Natural killer cell (primary cell): ENCODE measurements at regions not wholly inside any gene's neighbourhood (a gene's known extent, or its start where the extent isn't known, plus 50 kb on each side); places are given as distances from the start of the nearest gene placed in this dataset.

ENCODE experiments used
- ATAC-seq, 3 donors: fragments of 150-1000 bp in 2 of 3; fragments of 200-7000 bp in 1 of 3; cut with Tn5 transposase; 1 replicate in 1 of 3; 2 replicates in 2 of 3; pipeline ENCODE4 v1.10.0; 2021; ENCODE audit warnings: mild to moderate bottlenecking in 2 of 3, moderate library complexity in 2 of 3
- DNase-seq, 2 donors: peaks; one replicate each; pipeline versions ENCODE4 v3.0.0 to v3.0.0-alpha.2; 2013 to 2021; ENCODE audit warnings: mixed read lengths in 1 of 2
- H3K27ac ChIP-seq: one replicate; pipeline ENCODE4 v1.5.1; 2013; ENCODE audit warnings: mild to moderate bottlenecking, low read length
- H3K27me3 ChIP-seq: one replicate; pipeline ENCODE4 v1.6.1; 2013; ENCODE audit warnings: low read length; ENCODE audit not compliant: control insufficient read depth, insufficient read depth
- H3K36me3 ChIP-seq: one replicate; pipeline ENCODE4 v1.6.1; 2013; ENCODE audit warnings: low read length; ENCODE audit not compliant: control insufficient read depth, insufficient read depth
- H3K4me1 ChIP-seq: one replicate; pipeline ENCODE4 v1.6.1; 2013; ENCODE audit warnings: low read length; ENCODE audit not compliant: control insufficient read depth, insufficient read depth
- H3K4me3 ChIP-seq: one replicate; pipeline ENCODE4 v1.5.1; 2013; ENCODE audit warnings: low read length
- H3K9me3 ChIP-seq: one replicate; pipeline ENCODE4 v1.6.1; 2013; ENCODE audit warnings: low read length; ENCODE audit not compliant: control insufficient read depth, insufficient read depth
- H3K27ac Mint-ChIP-seq, 2 donors: one replicate each; pipeline ENCODE4 v1.8.0; 2022; ENCODE audit warnings: mild to moderate bottlenecking in 2 of 2, mixed read lengths in 2 of 2, moderate library complexity in 1 of 2
- H3K27me3 Mint-ChIP-seq, 2 donors: one replicate each; pipeline ENCODE4 v1.8.0; 2022; ENCODE audit warnings: low read depth in 2 of 2, mixed read lengths in 2 of 2
- H3K36me3 Mint-ChIP-seq: one replicate; pipeline ENCODE4 v1.8.0; 2022; ENCODE audit warnings: mixed read lengths
- H3K4me1 Mint-ChIP-seq, 2 donors: one replicate each; pipeline ENCODE4 v1.8.0; 2022; ENCODE audit warnings: mixed read lengths in 2 of 2
- H3K4me3 Mint-ChIP-seq: one replicate; pipeline ENCODE4 v1.8.0; 2022; ENCODE audit warnings: mild to moderate bottlenecking, moderate library complexity, mixed read lengths
- H3K9me3 Mint-ChIP-seq, 2 donors: one replicate each; pipeline ENCODE4 v1.8.0; 2022; ENCODE audit warnings: mixed read lengths in 2 of 2
- WGBS: methylation state at CpG from one replicate; pipeline ENCODE4 v1.1.7; 2013; ENCODE audit warnings: missing lambda C conversion rate; ENCODE audit not compliant: insufficient coverage; 5-methylcytosine and 5-hydroxymethylcytosine counted together
- intact Hi-C: fragments of 100-400 bp; cut with micrococcal nuclease; formaldehyde crosslinking; loops from one replicate; pipeline ENCODE4 v1.14.2; 2022
- TF ChIP-seq, protein P1 (sequence below): fragments of 200-600 bp; IDR thresholded peaks from one replicate; pipeline ENCODE4 v1.8.0; 2022; ENCODE audit warnings: antibody characterized with exemption

DNA sequence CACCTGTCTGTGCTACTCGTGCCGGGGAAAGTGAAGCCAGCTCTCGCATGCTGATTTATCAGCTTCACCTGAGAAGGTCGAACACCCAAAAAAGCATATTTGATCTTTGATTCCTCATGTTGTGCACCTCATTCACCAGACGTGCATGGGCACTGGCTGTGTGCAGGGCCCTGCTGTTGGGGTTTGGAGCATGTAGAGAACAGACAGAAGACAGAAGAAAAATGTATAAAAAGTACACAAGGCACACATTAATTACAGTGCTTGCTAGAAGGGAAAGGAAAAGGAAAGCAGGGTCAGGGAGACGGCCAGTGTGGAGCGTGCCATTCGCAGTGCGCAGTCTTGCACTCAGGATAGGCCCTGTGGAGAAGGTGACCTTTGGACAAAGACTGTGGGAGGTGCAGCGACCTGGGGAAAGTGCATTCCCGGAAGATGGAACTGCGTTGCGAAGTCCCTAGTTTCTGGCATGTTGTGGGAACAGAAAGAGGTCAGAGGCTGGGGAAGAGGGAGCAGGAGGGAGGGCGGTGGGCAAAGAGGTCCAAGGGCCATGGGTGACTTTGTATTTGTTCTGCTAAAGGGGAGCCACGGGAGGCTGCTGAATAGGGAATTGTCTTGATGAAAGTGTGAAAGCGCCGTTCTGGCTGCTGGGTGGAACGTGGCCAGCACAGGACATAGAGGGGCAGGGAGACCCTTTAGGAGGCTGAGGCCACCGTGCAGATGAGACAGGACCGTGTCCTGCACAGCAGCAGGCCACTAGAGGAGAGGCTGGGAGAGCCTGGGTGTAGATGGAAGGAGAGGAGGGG lies 232.8 kb downstream of the GLRX3 start:
- H3K9me3 ChIP-seq, result no peaks in the 10 kb centered on the region
- no peaks in the 10 kb centered on the region for H3K4me1 Mint-ChIP-seq
- no peak for ATAC-seq
- 82% methylated on average over 20 of the region's 20 CpGs for WGBS
- H3K4me3 ChIP-seq, result no peak overlapping the region
- H3K4me3 Mint-ChIP-seq, result no peak overlapping the region
- H3K9me3 Mint-ChIP-seq, result no peaks in the 10 kb centered on the region
- TF ChIP-seq, protein P1, sequence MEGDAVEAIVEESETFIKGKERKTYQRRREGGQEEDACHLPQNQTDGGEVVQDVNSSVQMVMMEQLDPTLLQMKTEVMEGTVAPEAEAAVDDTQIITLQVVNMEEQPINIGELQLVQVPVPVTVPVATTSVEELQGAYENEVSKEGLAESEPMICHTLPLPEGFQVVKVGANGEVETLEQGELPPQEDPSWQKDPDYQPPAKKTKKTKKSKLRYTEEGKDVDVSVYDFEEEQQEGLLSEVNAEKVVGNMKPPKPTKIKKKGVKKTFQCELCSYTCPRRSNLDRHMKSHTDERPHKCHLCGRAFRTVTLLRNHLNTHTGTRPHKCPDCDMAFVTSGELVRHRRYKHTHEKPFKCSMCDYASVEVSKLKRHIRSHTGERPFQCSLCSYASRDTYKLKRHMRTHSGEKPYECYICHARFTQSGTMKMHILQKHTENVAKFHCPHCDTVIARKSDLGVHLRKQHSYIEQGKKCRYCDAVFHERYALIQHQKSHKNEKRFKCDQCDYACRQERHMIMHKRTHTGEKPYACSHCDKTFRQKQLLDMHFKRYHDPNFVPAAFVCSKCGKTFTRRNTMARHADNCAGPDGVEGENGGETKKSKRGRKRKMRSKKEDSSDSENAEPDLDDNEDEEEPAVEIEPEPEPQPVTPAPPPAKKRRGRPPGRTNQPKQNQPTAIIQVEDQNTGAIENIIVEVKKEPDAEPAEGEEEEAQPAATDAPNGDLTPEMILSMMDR, result no peak
- no peaks in the 10 kb centered on the region for H3K27me3 ChIP-seq
- H3K27ac ChIP-seq, result no peak overlapping the region
- no peaks in the 10 kb centered on the region for H3K36me3 Mint-ChIP-seq
- H3K27ac Mint-ChIP-seq, result no peak overlapping the region
- no peaks in the 10 kb centered on the region for H3K27me3 Mint-ChIP-seq
- no peak for DNase-seq
- intact Hi-C loops, result no loop called here
- H3K4me1 ChIP-seq, result no peaks in the 10 kb centered on the region
- H3K36me3 ChIP-seq, result no peaks in the 10 kb centered on the region

DNA sequence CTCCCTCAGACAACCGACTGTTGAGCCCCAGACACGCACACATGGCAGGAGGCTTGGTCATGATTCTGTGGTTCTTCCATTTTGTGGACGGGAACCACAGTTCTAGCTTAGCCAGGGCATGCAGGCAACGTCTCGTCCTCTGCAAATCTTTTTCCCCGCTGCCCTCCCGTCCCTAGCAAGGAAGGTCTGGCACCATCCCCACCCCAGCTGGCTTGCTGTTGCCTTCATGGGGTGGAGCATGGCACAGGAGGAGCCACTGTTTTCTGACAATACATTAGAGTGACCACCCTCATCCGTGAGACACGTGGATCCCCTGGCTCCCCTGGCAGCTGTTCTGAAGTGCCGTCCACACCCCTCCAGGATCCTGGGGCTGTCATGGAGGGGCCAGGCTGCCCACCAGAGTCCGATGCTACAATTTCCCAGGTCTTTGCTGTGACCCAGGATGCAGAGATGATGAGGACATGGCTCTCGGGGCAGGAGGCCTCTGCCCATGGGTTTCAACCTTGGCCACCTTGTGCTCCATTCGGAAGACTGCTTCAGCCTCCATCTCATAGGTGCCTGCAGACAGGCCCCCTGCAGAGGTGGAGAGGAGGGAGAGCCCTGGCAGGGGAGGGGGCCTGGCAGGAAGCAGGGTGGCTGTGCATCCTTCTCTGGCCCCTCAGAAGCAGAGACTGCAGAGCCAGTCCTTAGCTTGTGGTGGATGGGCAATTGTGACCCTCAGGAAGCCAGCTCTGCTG lies 233.6 kb downstream of the GLRX3 start:
- no peak overlapping the region for H3K4me3 ChIP-seq
- 72% methylated on average over 13 of the region's 13 CpGs for WGBS
- ATAC-seq (no peak), DNase-seq (no peak)
- no peaks in the 10 kb centered on the region for H3K36me3 ChIP-seq
- no peak overlapping the region for H3K27ac Mint-ChIP-seq
- intact Hi-C loops, result no loop called here
- H3K9me3 Mint-ChIP-seq, result no peaks in the 10 kb centered on the region
- H3K4me3 Mint-ChIP-seq, result no peak overlapping the region
- no peaks in the 10 kb centered on the region for H3K9me3 ChIP-seq
- H3K27me3 ChIP-seq, result no peaks in the 10 kb centered on the region
- H3K27ac ChIP-seq, result no peak overlapping the region
- no peaks in the 10 kb centered on the region for H3K4me1 ChIP-seq
- no peaks in the 10 kb centered on the region for H3K4me1 Mint-ChIP-seq
- H3K27me3 Mint-ChIP-seq, result no peaks in the 10 kb centered on the region
- TF ChIP-seq, protein P1, result no peak
- H3K36me3 Mint-ChIP-seq, result no peaks in the 10 kb centered on the region

DNA sequence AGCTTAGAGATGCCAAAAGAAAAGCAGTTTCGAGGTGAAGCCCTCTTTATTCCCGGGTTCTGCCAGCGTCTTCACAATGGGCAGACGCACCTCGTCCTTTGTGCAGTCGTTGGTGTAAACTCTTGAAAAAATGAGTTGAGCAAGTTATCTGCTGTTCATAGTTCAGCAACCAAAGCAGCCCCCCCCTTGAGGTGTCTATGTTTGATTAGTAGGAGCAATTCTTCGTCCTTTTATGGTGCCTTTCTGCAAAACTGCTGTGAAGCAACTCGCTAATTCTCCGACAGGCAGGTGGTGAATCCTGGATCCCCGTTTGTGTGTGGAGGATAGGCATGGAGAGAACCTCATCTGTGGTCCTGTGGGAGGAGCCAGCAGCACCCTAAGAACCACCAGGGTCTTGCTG lies 234.5 kb downstream of the GLRX3 start:
- Mint-ChIP-seq H3K4me1 (no peaks in the 10 kb centered on the region), H3K9me3 (no peaks in the 10 kb centered on the region), H3K27ac (no peak overlapping the region), H3K27me3 (no peaks in the 10 kb centered on the region), H3K36me3 (no peaks in the 10 kb centered on the region), H3K4me3 (no peak overlapping the region)
- Histone ChIP-seq H3K4me3 (no peak overlapping the region), H3K4me1 (no peaks in the 10 kb centered on the region), H3K9me3 (no peaks in the 10 kb centered on the region), H3K27me3 (no peaks in the 10 kb centered on the region), H3K36me3 (no peaks in the 10 kb centered on the region), H3K27ac (no peak overlapping the region)
- WGBS, result 82% methylated on average over 10 of the region's 10 CpGs
- TF ChIP-seq, protein P1, result no peak
- no peak for DNase-seq
- ATAC-seq, result no peak
- intact Hi-C loops, result no loop called here
